MM.1S (cell line): ENCODE measurements at regions not wholly inside any gene's neighbourhood (a gene's known extent, or its start where the extent isn't known, plus 50 kb on each side); places are given as distances from the start of the nearest gene placed in this dataset.

Experiments
- DNase-seq: peaks from one replicate; pipeline ENCODE4 v3.0.0-alpha.2; 2015
- H2AFZ ChIP-seq: fragments of 300-600 bp; sonication (generic); 2 replicates; pipeline ENCODE4 v1.6.0; 2016; ENCODE audit warnings: antibody characterized with exemption, low read length
- H3F3A ChIP-seq: fragments of 300-600 bp; sonication (generic); 2 replicates; pipeline ENCODE4 v1.6.1; 2016; ENCODE audit warnings: mild to moderate bottlenecking, antibody characterized with exemption, low read length, moderate library complexity, mixed read lengths; ENCODE audit not compliant: insufficient read depth
- H3K27ac ChIP-seq: fragments of 300-600 bp; sonication (generic); 2 replicates; pipeline ENCODE4 v1.5.1; 2016; ENCODE audit warnings: mild to moderate bottlenecking, low read length
- H3K27me3 ChIP-seq: fragments of 300-600 bp; sonication (generic); replicated peaks from 2 replicates; pipeline ENCODE4 v1.6.0; 2016; ENCODE audit warnings: low read length; ENCODE audit not compliant: insufficient read depth
- H3K36me3 ChIP-seq: fragments of 300-600 bp; sonication (generic); replicated peaks from 2 replicates; pipeline ENCODE4 v1.6.1; 2016; ENCODE audit warnings: mild to moderate bottlenecking, low read length, mixed read lengths; ENCODE audit not compliant: insufficient read depth
- H3K4me1 ChIP-seq: fragments of 300-600 bp; sonication (generic); 2 replicates; pipeline ENCODE4 v1.6.1; 2016; ENCODE audit warnings: low read length, mixed read lengths
- H3K4me2 ChIP-seq: fragments of 300-600 bp; sonication (generic); 2 replicates; pipeline ENCODE4 v1.6.0; 2016; ENCODE audit warnings: low read depth, low read length
- H3K4me3 ChIP-seq: fragments of 300-600 bp; sonication (generic); 2 replicates; pipeline ENCODE4 v1.5.1; 2016; ENCODE audit warnings: low read length, mixed read lengths
- H3K79me2 ChIP-seq: fragments of 300-600 bp; sonication (generic); 2 replicates; pipeline ENCODE4 v1.6.1; 2016; ENCODE audit warnings: mixed run types, low read length, mixed read lengths
- H3K9ac ChIP-seq: fragments of 300-600 bp; sonication (generic); 2 replicates; pipeline ENCODE4 v1.6.1; 2016; ENCODE audit warnings: low read length, mixed read lengths
- H3K9me2 ChIP-seq: fragments of 300-600 bp; sonication (generic); replicated peaks from 2 replicates; pipeline ENCODE4 v1.6.1; 2016; ENCODE audit warnings: mild to moderate bottlenecking, low read length, mixed read lengths; ENCODE audit not compliant: insufficient read depth
- H3K9me3 ChIP-seq: fragments of 300-600 bp; sonication (generic); replicated peaks from 2 replicates; pipeline ENCODE4 v1.6.1; 2016; ENCODE audit warnings: mild to moderate bottlenecking, low read length, mixed read lengths; ENCODE audit not compliant: insufficient read depth
- H4K20me1 ChIP-seq: fragments of 300-600 bp; sonication (generic); 2 replicates; pipeline ENCODE4 v1.6.1; 2016; ENCODE audit warnings: mild to moderate bottlenecking, low read length, moderate library complexity, mixed read lengths; ENCODE audit not compliant: insufficient read depth
- EZH2 ChIP-seq: fragments of 300-600 bp; sonication (generic); optimal IDR thresholded peaks from 2 replicates; pipeline ENCODE3; 2017; ENCODE audit warnings: low read depth, mild to moderate bottlenecking, antibody characterized with exemption, low read length, mixed read lengths
- EZH2phosphoT487 ChIP-seq: fragments of 300-600 bp; sonication (generic); IDR thresholded peaks from 2 replicates; pipeline ENCODE4 v1.6.1; 2018; ENCODE audit warnings: antibody characterized with exemption, low read length
- TF ChIP-seq, protein P1 (sequence below): fragments of 300-600 bp; sonication (generic); IDR thresholded peaks from 2 replicates; pipeline ENCODE4 v1.5.1; 2016; ENCODE audit warnings: antibody characterized with exemption, low read length, mixed read lengths

DNA sequence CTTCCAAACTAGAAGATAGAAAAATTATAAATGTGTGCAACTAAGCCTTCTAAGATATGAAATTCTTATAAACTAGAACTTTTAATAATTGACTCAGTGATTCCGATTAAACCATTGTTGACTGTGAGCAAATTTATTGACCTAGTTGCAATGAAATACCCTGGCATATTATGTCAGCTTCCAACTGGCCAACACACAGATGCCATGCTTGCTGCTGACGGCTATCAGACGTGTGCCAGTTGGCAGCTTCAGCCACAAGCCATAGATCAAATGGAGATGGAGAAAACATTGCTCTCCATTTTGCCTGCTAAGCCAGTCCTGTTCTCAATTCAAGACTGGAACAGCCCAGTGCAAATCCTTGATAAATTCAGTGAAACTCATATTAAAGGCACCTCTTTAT lies 101.7 kb upstream of the HDGFL1 start:
- Histone ChIP-seq H3K4me1 (no peaks in the 10 kb centered on the region), H3K4me2 (no peak overlapping the region), H3F3A (no peaks in the 10 kb centered on the region), H3K27ac (no peak overlapping the region), H3K79me2 (no peaks in the 10 kb centered on the region), H4K20me1 (no peaks in the 10 kb centered on the region), H3K36me3 (no peaks in the 10 kb centered on the region), H3K27me3 (no peaks in the 10 kb centered on the region), H3K4me3 (no peak overlapping the region), H3K9me3 (no peaks in the 10 kb centered on the region), H3K9ac (no peak overlapping the region), H3K9me2 (no peaks in the 10 kb centered on the region), H2AFZ (no peak overlapping the region)
- TF ChIP-seq EZH2: no peak
- no peak for DNase-seq

DNA sequence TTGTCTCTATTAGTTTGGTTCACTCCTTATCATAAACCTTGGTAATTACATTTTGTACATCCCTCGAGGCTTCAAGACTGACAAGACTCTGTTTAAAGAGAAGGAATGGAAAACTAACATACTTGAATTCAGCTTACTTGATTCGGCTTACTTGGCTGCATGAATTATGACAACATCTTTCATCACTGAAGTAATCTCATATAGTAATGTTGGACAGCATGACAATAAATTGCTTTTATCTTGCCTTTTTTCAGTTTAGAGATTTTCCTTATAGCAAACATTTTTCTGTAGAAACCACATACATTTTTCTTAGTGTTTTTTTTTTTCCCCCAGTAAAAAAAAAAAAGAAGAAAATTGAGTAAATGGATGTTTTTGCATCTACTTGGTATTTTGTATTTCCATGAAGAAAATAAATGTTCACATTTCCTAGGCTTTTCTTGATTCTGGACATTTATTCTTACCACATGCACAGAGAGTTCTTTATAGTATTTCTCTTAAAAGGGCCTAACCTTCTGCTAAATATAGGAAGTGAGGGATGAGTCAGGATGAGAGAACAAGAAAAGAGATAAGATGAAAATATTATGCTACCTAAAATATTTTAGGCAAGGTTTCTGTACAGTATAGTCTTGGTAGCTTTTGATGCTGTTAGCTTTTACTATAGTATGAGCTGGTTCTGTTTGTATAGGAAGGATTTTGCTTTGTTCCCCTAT lies 101.0 kb upstream of the HDGFL1 start:
- no peaks in the 10 kb centered on the region for H3K9me3 ChIP-seq
- H3K4me2 ChIP-seq: no peak overlapping the region
- TF ChIP-seq, protein P1, sequence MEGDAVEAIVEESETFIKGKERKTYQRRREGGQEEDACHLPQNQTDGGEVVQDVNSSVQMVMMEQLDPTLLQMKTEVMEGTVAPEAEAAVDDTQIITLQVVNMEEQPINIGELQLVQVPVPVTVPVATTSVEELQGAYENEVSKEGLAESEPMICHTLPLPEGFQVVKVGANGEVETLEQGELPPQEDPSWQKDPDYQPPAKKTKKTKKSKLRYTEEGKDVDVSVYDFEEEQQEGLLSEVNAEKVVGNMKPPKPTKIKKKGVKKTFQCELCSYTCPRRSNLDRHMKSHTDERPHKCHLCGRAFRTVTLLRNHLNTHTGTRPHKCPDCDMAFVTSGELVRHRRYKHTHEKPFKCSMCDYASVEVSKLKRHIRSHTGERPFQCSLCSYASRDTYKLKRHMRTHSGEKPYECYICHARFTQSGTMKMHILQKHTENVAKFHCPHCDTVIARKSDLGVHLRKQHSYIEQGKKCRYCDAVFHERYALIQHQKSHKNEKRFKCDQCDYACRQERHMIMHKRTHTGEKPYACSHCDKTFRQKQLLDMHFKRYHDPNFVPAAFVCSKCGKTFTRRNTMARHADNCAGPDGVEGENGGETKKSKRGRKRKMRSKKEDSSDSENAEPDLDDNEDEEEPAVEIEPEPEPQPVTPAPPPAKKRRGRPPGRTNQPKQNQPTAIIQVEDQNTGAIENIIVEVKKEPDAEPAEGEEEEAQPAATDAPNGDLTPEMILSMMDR: no peak
- no peak for TF ChIP-seq EZH2phosphoT487
- H3K9me2 ChIP-seq: no peaks in the 10 kb centered on the region
- H3K9ac ChIP-seq: no peak overlapping the region
- no peaks in the 10 kb centered on the region for H3K79me2 ChIP-seq
- H3K27me3 ChIP-seq: no peaks in the 10 kb centered on the region
- no peaks in the 10 kb centered on the region for H3K36me3 ChIP-seq
- no peak for DNase-seq
- H3K4me3 ChIP-seq: no peak overlapping the region
- H2AFZ ChIP-seq: no peak overlapping the region
- no peak overlapping the region for H3K27ac ChIP-seq
- no peaks in the 10 kb centered on the region for H3K4me1 ChIP-seq
- H4K20me1 ChIP-seq: no peaks in the 10 kb centered on the region
- no peaks in the 10 kb centered on the region for H3F3A ChIP-seq

DNA sequence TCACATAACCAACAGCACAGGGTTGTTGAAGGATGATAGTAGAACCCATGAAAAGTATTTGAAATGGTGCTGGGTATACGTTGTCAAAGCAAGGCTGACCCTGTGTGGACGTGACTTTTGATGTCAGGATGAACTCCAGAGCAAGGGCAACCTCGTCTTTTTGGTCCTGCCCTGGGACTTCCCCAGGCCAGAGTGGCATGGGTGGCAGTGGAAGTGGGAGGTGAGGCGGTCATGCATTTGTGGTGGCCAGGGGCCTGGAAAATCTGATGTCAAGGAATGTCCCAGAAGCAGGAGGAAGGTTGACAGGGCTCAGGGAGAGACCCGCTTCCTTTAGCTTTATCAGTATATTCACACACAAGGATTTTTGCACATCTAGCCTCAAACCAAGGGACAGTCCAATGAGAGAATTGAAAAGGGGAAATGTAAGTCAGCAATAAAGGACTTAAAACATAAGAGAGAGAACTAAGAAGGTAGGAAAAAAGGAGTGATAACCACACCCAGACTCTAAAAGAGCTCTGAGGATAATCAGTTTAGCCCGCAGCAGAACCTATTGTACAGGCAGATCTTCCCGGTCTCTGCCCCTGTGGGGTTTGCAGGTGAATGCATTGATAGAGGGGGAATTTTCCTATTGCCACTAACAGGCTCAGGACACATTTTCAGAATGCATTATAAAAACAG lies 98.8 kb upstream of the HDGFL1 start:
- Histone ChIP-seq H3K4me1 (no peaks in the 10 kb centered on the region), H2AFZ (no peak overlapping the region), H3K27ac (no peak overlapping the region), H3K9me2 (no peaks in the 10 kb centered on the region), H3K79me2 (no peaks in the 10 kb centered on the region), H3K4me3 (no peak overlapping the region), H3K9me3 (no peaks in the 10 kb centered on the region), H3K36me3 (no peaks in the 10 kb centered on the region), H3K4me2 (no peak overlapping the region), H3K27me3 (no peaks in the 10 kb centered on the region), H3K9ac (no peak overlapping the region), H3F3A (no peaks in the 10 kb centered on the region), H4K20me1 (no peaks in the 10 kb centered on the region)
- DNase-seq: no peak
- TF ChIP-seq, protein P1: no peak
- TF ChIP-seq EZH2 (no peak), EZH2phosphoT487 (no peak)

DNA sequence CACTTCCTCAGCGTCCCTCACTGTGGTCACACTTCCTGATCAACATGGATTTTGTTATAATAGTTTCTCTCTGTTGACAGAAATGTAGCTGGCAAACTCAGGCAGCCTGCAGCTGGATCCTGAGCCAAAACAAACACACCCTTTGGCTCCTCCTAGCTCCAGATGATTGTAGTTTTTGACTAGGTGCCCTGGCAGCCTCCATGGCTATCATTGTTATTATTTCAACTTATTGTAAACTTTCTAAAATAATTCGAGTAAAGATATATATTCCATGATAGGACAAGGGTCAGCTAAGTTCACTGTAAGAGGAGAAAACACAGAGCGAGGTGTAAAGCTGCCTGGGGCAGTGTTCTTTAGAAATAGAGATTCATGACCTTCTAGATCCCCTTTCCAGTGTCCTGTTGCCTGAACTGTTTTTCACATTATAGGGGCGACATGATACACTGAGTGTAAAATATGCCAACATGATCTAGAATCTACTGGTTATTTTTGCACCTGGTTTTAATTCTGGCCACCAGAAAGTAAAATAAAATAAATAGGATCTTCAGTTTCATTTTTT lies 98.2 kb upstream of the HDGFL1 start:
- Histone ChIP-seq H3K9me3 (no peaks in the 10 kb centered on the region), H3K9ac (no peak overlapping the region), H3K27me3 (no peaks in the 10 kb centered on the region), H3K9me2 (no peaks in the 10 kb centered on the region), H3K27ac (no peak overlapping the region), H3K4me2 (no peak overlapping the region), H2AFZ (no peak overlapping the region), H3K4me1 (no peaks in the 10 kb centered on the region), H3K4me3 (no peak overlapping the region), H3F3A (no peaks in the 10 kb centered on the region), H3K79me2 (no peaks in the 10 kb centered on the region), H4K20me1 (no peaks in the 10 kb centered on the region), H3K36me3 (no peaks in the 10 kb centered on the region)
- DNase-seq: no peak
- TF ChIP-seq EZH2: no peak
- TF ChIP-seq, protein P1: no peak
- no peak for TF ChIP-seq EZH2phosphoT487
